H9 (cell line): ENCODE measurements at regions not wholly inside any gene's neighbourhood (a gene's known extent, or its start where the extent isn't known, plus 50 kb on each side); places are given as distances from the start of the nearest gene placed in this dataset.

Experiments used
- DNase-seq: peaks from one replicate; pipeline ENCODE4 v3.0.0-alpha.2; 2017
- H2AFZ ChIP-seq: one replicate; pipeline ENCODE4 v1.6.1; 2013; ENCODE audit warnings: mild to moderate bottlenecking, low read length, control low read depth, moderate library complexity
- H2AK5ac ChIP-seq: 2 replicates; pipeline ENCODE4 v1.6.1; 2013; ENCODE audit warnings: low read length, control low read depth, mixed read lengths; ENCODE audit not compliant: insufficient read length
- H2BK120ac ChIP-seq: one replicate; pipeline ENCODE4 v1.6.1; 2013; ENCODE audit warnings: low read depth, mild to moderate bottlenecking, low read length, control low read depth, inconsistent platforms; ENCODE audit not compliant: poor library complexity, severe bottlenecking
- H2BK12ac ChIP-seq: 2 replicates; pipeline ENCODE4 v1.6.1; 2013; ENCODE audit warnings: low read length, control low read depth, mixed read lengths, low read depth; ENCODE audit not compliant: insufficient read length
- H2BK15ac ChIP-seq: 2 replicates; pipeline ENCODE4 v1.6.1; 2013; ENCODE audit warnings: low read depth, low read length, control low read depth
- H2BK20ac ChIP-seq: one replicate; pipeline ENCODE4 v1.6.1; 2013; ENCODE audit warnings: low read depth, mild to moderate bottlenecking, low read length, control low read depth, inconsistent platforms; ENCODE audit not compliant: poor library complexity, severe bottlenecking
- H2BK5ac ChIP-seq: 2 replicates; pipeline ENCODE4 v1.6.1; 2013; ENCODE audit warnings: low read length, control low read depth, mixed read lengths; ENCODE audit not compliant: insufficient read length
- H3K14ac ChIP-seq: 2 replicates; pipeline ENCODE4 v1.6.1; 2013; ENCODE audit warnings: low read length, control low read depth; ENCODE audit not compliant: insufficient read depth
- H3K18ac ChIP-seq: 2 replicates; pipeline ENCODE4 v1.6.1; 2013; ENCODE audit warnings: low read depth, mild to moderate bottlenecking, mixed read lengths, low read length, control low read depth; ENCODE audit not compliant: insufficient read length
- H3K23ac ChIP-seq: 2 replicates; pipeline ENCODE4 v1.6.1; 2013; ENCODE audit warnings: low read length, control low read depth, mixed read lengths, low read depth; ENCODE audit not compliant: insufficient read length
- H3K23me2 ChIP-seq: 2 replicates; pipeline ENCODE4 v1.6.1; 2013; ENCODE audit warnings: low read depth, mild to moderate bottlenecking, mixed read lengths, low read length, control low read depth; ENCODE audit not compliant: insufficient read length, poor library complexity, severe bottlenecking
- H3K27ac ChIP-seq: 2 replicates; pipeline ENCODE4 v1.5.1; 2013; ENCODE audit warnings: low read length, control low read depth, mixed read lengths, low read depth; ENCODE audit not compliant: insufficient read length
- H3K27me3 ChIP-seq: 2 replicates; pipeline ENCODE4 v1.6.1; 2013; ENCODE audit warnings: low read length, control low read depth, inconsistent platforms; ENCODE audit not compliant: insufficient read depth
- H3K4ac ChIP-seq: 2 replicates; pipeline ENCODE4 v1.6.1; 2013; ENCODE audit warnings: low read depth, mild to moderate bottlenecking, control low read depth, inconsistent platforms, low read length, moderate library complexity
- H3K4me1 ChIP-seq: 2 replicates; pipeline ENCODE4 v1.6.1; 2013; ENCODE audit warnings: low read length, control low read depth, inconsistent platforms; ENCODE audit not compliant: insufficient read depth
- H3K4me2 ChIP-seq: 2 replicates; pipeline ENCODE4 v1.6.1; 2013; ENCODE audit warnings: low read length, control low read depth, mixed read lengths; ENCODE audit not compliant: insufficient read length, insufficient read depth
- H3K56ac ChIP-seq: 2 replicates; pipeline ENCODE4 v1.6.1; 2013; ENCODE audit warnings: low read depth, mild to moderate bottlenecking, mixed read lengths, low read length, control low read depth; ENCODE audit not compliant: insufficient read length
- H3K79me1 ChIP-seq: 2 replicates; pipeline ENCODE4 v1.6.1; 2013; ENCODE audit warnings: low read depth, mild to moderate bottlenecking, moderate library complexity, low read length, control low read depth, inconsistent platforms; ENCODE audit not compliant: insufficient read depth, poor library complexity, severe bottlenecking
- H3K79me2 ChIP-seq: 2 replicates; pipeline ENCODE4 v1.6.1; 2013; ENCODE audit warnings: low read length, control low read depth, inconsistent platforms; ENCODE audit not compliant: insufficient read depth
- H3K9ac ChIP-seq: 2 replicates; pipeline ENCODE4 v1.6.1; 2013; ENCODE audit warnings: low read length, control low read depth, mixed read lengths; ENCODE audit not compliant: insufficient read length; ENCODE audit errors: extremely low read depth
- H3K9me3 ChIP-seq: one replicate; pipeline ENCODE4 v1.6.1; 2013; ENCODE audit warnings: low read depth, low read length, inconsistent platforms; ENCODE audit not compliant: control insufficient read depth
- H3T11ph ChIP-seq: one replicate; pipeline ENCODE4 v1.6.1; 2013; ENCODE audit warnings: mild to moderate bottlenecking, low read length, control low read depth, inconsistent platforms
- H4K20me1 ChIP-seq: one replicate; pipeline ENCODE4 v1.6.1; 2013; ENCODE audit not compliant: control insufficient read depth, insufficient read length, insufficient read depth
- H4K5ac ChIP-seq: 2 replicates; pipeline ENCODE4 v1.6.1; 2013; ENCODE audit warnings: low read depth, mild to moderate bottlenecking, mixed read lengths, low read length, control low read depth; ENCODE audit not compliant: insufficient read length
- H4K8ac ChIP-seq: replicated peaks from 2 replicates; pipeline ENCODE4 v1.6.1; 2013; ENCODE audit warnings: low read length, control low read depth, mixed read lengths, low read depth; ENCODE audit not compliant: insufficient read length
- H4K91ac ChIP-seq: 2 replicates; pipeline ENCODE4 v1.6.1; 2013; ENCODE audit warnings: low read depth, mild to moderate bottlenecking, moderate library complexity, mixed read lengths, low read length, control low read depth; ENCODE audit not compliant: insufficient read length
- H3K27ac Mint-ChIP-seq, 3 experiments: 2 replicates in 2 of 3; 3 replicates in 1 of 3; pipeline ENCODE4 v1.8.0; 2020 to 2021; ENCODE audit warnings: mixed read lengths in 3 of 3, mild to moderate bottlenecking in 1 of 3, moderate library complexity in 1 of 3
- H3K27me3 Mint-ChIP-seq: 2 replicates; pipeline ENCODE4 v1.8.0; 2021; ENCODE audit warnings: low read depth, mild to moderate bottlenecking, moderate library complexity, mixed read lengths
- H3K36me3 Mint-ChIP-seq, 3 experiments: 2 replicates in 2 of 3; 3 replicates in 1 of 3; pipeline ENCODE4 v1.8.0; 2020 to 2021; ENCODE audit warnings: low read depth in 3 of 3, mixed read lengths in 3 of 3; ENCODE audit not compliant: insufficient read depth in 1 of 3
- H3K4me1 Mint-ChIP-seq, 2 experiments: 2 replicates each; pipeline ENCODE4 v1.8.0; 2020; ENCODE audit warnings: mixed read lengths in 2 of 2
- H3K4me3 Mint-ChIP-seq, 2 experiments: 2 replicates in 1 of 2; 3 replicates in 1 of 2; pipeline ENCODE4 v1.8.0; 2020 to 2021; ENCODE audit warnings: mild to moderate bottlenecking in 2 of 2, mixed read lengths in 2 of 2, moderate library complexity in 1 of 2
- H3K9me3 Mint-ChIP-seq, 2 experiments: 2 replicates in 1 of 2; 3 replicates in 1 of 2; pipeline ENCODE4 v1.8.0; 2020; ENCODE audit warnings: mild to moderate bottlenecking in 2 of 2, mixed read lengths in 2 of 2, moderate library complexity in 1 of 2
- WGBS: extraction: QIAGEN DNeasy Blood & Tissue Kit; methylation state at CpG from one replicate; pipeline ENCODE4 v1.1.7; 2013; ENCODE audit warnings: missing lambda C conversion rate, low lambda C conversion rate, mixed read lengths; ENCODE audit not compliant: insufficient read length; ENCODE audit errors: extremely low coverage; 5-methylcytosine and 5-hydroxymethylcytosine counted together
- TF ChIP-seq, protein P1 (sequence below): fragments of 200-600 bp; sonication (generic); conservative IDR thresholded peaks from 3 replicates; pipeline ENCODE4 v1.8.0; 2021; ENCODE audit warnings: antibody characterized with exemption, mild to moderate bottlenecking

DNA sequence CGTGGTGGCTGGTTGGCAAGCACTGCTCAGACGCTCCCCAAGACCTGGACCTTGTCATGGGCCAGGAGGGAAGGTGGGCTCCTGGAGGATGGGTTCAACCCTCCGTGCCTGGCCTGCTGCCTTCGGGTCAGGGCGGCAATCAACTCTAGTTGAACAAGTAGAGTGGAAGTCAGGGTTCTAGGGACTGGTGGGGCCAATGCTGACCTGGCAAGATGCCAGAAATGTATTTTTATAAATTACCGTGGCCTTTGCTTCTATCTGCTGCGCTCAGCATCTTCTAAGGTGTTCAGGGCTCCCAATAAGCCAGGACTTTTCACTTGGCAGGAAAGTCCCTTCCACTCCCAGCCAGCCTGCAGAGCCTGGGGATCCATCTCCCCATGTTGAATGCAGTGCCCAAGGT, 207.1 kb upstream of the N4BP1 start:
- DNase-seq = no peak
- H2BK120ac ChIP-seq = no peak overlapping the region
- no peak overlapping the region for H3K27ac ChIP-seq
- no peak overlapping the region for H3K9ac ChIP-seq
- Mint-ChIP-seq H3K27me3 (peaks cover 25% of the 10 kb centered on the region), H3K9me3 (no peaks in the 10 kb centered on the region), H3K4me3 (no peak overlapping the region), H3K27ac (no peak overlapping the region), H3K4me1 (peaks cover under 1 to 4% of the 10 kb centered on the region in 2 experiments; a peak in 3 of 4 replicates), H3K36me3 (no peaks in the 10 kb centered on the region)
- no peaks in the 10 kb centered on the region for H3K79me2 ChIP-seq
- no peaks in the 10 kb centered on the region for H3K23me2 ChIP-seq
- H3K79me1 ChIP-seq = no peaks in the 10 kb centered on the region
- no peaks in the 10 kb centered on the region for H3K9me3 ChIP-seq
- H4K20me1 ChIP-seq = no peaks in the 10 kb centered on the region
- H3K27me3 ChIP-seq = no peaks in the 10 kb centered on the region
- no peak overlapping the region for H4K8ac ChIP-seq
- no peak overlapping the region for H3K56ac ChIP-seq
- no peak overlapping the region for H2BK12ac ChIP-seq
- H3K4me1 ChIP-seq = no peaks in the 10 kb centered on the region
- H3K4me2 ChIP-seq = no peak overlapping the region
- H4K5ac ChIP-seq = no peak overlapping the region
- H3K23ac ChIP-seq = no peak overlapping the region
- H3K4ac ChIP-seq = no peak overlapping the region
- TF ChIP-seq, protein P1, sequence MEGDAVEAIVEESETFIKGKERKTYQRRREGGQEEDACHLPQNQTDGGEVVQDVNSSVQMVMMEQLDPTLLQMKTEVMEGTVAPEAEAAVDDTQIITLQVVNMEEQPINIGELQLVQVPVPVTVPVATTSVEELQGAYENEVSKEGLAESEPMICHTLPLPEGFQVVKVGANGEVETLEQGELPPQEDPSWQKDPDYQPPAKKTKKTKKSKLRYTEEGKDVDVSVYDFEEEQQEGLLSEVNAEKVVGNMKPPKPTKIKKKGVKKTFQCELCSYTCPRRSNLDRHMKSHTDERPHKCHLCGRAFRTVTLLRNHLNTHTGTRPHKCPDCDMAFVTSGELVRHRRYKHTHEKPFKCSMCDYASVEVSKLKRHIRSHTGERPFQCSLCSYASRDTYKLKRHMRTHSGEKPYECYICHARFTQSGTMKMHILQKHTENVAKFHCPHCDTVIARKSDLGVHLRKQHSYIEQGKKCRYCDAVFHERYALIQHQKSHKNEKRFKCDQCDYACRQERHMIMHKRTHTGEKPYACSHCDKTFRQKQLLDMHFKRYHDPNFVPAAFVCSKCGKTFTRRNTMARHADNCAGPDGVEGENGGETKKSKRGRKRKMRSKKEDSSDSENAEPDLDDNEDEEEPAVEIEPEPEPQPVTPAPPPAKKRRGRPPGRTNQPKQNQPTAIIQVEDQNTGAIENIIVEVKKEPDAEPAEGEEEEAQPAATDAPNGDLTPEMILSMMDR = no peak
- no peak overlapping the region for H3K18ac ChIP-seq
- no peak overlapping the region for H2BK5ac ChIP-seq
- no peak overlapping the region for H2BK15ac ChIP-seq
- H2BK20ac ChIP-seq = no peak overlapping the region
- no peak overlapping the region for H3T11ph ChIP-seq
- no peak overlapping the region for H2AFZ ChIP-seq
- WGBS = no CpG with 5 or more reads among the region's 7 CpGs
- H3K14ac ChIP-seq = no peak overlapping the region
- no peak overlapping the region for H4K91ac ChIP-seq
- H2AK5ac ChIP-seq = no peak overlapping the region
